C4-2B (cell line): ENCODE measurements at regions not wholly inside any gene's neighbourhood (a gene's known extent, or its start where the extent isn't known, plus 50 kb on each side); places are given as distances from the start of the nearest gene placed in this dataset.

Experiments
- H3K27ac ChIP-seq: fragments of 450-650 bp; 2 replicates; pipeline ENCODE4 v1.5.1; 2017
- ZFX ChIP-seq: fragments of 450-650 bp; IDR thresholded peaks from 2 replicates; pipeline ENCODE4 v1.6.1; 2017
- TF ChIP-seq, protein P1 (sequence below): fragments of 450-650 bp; conservative IDR thresholded peaks from 2 replicates; pipeline ENCODE4 v1.5.1; 2017; ENCODE audit warnings: mild to moderate bottlenecking

- no peak overlapping the region for H3K27ac ChIP-seq
- TF ChIP-seq, protein P1, sequence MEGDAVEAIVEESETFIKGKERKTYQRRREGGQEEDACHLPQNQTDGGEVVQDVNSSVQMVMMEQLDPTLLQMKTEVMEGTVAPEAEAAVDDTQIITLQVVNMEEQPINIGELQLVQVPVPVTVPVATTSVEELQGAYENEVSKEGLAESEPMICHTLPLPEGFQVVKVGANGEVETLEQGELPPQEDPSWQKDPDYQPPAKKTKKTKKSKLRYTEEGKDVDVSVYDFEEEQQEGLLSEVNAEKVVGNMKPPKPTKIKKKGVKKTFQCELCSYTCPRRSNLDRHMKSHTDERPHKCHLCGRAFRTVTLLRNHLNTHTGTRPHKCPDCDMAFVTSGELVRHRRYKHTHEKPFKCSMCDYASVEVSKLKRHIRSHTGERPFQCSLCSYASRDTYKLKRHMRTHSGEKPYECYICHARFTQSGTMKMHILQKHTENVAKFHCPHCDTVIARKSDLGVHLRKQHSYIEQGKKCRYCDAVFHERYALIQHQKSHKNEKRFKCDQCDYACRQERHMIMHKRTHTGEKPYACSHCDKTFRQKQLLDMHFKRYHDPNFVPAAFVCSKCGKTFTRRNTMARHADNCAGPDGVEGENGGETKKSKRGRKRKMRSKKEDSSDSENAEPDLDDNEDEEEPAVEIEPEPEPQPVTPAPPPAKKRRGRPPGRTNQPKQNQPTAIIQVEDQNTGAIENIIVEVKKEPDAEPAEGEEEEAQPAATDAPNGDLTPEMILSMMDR: no peak
- no peak for TF ChIP-seq ZFX
Observed at GRCh38 chr22:23516304-23516703, 63.8 kb downstream of the IGLL1 start.

DNA sequence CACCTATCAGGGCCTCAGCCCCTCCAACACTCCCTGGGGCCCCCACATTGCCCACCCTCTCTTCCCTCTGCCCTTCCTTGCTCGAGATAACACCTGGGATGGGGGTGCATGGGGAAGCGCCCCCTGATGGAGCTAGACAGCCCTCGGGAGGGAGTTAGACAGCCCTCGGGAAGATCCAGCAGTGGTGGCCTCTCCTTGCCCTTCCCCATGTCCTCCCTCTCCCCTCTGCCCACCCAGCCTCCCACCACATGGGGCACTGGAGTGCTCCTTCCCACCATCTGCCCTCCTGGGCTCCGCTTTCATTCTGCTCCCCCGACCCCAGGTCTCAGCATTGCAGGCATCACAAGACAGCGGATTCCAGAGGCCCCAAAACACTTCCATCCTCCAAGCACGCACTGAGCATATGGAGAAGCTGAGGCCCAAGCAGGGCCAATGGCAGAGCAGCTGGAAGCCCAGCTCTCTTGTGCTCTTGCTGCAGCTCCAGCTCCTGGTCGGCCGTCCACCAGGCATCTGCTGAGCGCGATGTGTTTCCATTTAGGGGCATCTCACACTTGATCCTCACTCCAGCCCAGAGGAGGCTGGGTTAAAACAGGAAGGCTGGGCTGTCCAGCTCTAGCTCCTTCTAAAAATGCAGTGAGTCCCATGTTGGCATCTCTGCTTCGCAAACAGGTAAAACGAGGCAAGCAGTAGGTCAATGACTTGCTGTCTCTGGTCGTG lies 65.6 kb downstream of the IGLL1 start:
- no peak overlapping the region for H3K27ac ChIP-seq
- TF ChIP-seq, protein P1: no peak

- H3K27ac ChIP-seq: no peak overlapping the region
- TF ChIP-seq, protein P1: no peak
- TF ChIP-seq ZFX: no peak
Observed at GRCh38 chr22:23513705-23514104, 66.4 kb downstream of the IGLL1 start.

DNA sequence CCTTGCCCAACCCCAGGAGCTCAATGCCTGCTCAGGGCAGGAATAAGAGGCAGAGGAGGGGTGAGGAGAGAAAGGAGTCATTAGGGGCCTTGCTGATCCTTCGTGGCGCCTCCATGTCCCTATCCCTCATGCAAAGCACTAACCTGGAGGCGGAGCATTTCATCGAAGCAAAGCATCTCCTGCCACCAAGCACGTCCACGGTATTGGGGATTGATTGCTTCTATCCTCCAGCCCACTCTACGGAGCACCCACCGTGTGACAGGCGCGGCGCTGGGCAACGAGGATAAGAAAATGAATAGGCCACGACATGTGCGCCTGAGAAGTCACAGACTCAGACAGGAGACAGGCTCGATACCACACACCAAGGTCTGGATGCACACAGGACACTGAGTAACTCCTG lies 67.0 kb downstream of the IGLL1 start:
- H3K27ac ChIP-seq: no peak overlapping the region
- TF ChIP-seq, protein P1: no peak
- TF ChIP-seq ZFX: no peak

DNA sequence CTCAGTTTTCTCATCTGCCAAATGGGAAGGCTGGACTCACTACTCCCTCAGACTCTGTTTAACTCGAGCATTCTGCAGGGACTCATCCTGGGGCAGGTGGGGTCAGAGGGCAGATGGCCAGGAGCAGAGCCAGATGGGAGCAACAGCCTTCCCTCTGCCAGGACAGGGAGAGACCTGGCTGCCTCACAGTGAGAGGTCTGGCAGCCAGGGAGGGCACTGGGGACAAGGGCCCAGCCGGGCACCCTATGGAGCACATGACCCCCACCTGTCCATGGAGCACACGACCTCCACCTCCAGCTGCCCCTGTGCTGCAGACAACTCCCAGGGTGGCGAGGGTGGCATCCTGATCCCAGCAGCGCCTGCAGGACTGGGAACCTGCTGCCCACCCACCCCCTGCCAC lies 67.4 kb downstream of the IGLL1 start:
- TF ChIP-seq, protein P1: no peak
- no peak for TF ChIP-seq ZFX

DNA sequence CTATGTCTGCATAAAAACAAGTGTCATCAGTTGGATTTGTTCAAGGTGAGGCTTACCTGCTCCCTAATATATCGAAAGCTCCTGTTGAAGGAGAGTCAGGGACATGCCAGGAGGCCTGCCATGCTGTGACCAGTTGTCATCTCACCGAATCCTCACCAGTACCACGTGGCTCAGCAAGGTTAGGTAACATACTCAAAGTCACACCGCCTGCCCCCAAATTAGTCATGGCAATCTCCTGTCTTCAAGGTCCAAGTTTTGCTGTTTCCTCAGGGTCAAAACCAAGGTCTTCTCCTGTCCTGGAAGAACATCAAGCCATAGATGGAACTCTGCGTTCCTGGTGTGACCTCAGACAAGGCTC lies 67.8 kb downstream of the IGLL1 start:
- no peak for TF ChIP-seq ZFX
- TF ChIP-seq, protein P1: no peak
- H3K27ac ChIP-seq: no peak overlapping the region

More for the DNA sequence above, 67.4 kb downstream of the IGLL1 start:
- H3K27ac ChIP-seq: no peak overlapping the region

GRCh38 chr22:23511627-23512347 lies 68.3 kb downstream of the IGLL1 start:
- TF ChIP-seq, protein P1: no peak
- TF ChIP-seq ZFX: no peak
- no peak overlapping the region for H3K27ac ChIP-seq
